NOMO-1 treated with dmso at 0.1 percent for 144 hours (cell line): ENCODE measurements at regions not wholly inside any gene's neighbourhood (a gene's known extent, or its start where the extent isn't known, plus 50 kb on each side); places are given as distances from the start of the nearest gene placed in this dataset.
A peak's percentile ranks its signal among the peaks of the same experiment; 100 is the strongest.

ENCODE experiments used
- DNase-seq: peaks from one replicate; lab custom pipeline; 2025; ENCODE audit not compliant: unreplicated experiment; lab: John Stamatoyannopoulos, UW

GRCh38 chr1:188241629-188242028, 1412.9 kb downstream of the PLA2G4A start:
- no peak for DNase-seq

GRCh38 chr1:188243456-188243855, 1414.7 kb downstream of the PLA2G4A start:
- no peak for DNase-seq

DNA sequence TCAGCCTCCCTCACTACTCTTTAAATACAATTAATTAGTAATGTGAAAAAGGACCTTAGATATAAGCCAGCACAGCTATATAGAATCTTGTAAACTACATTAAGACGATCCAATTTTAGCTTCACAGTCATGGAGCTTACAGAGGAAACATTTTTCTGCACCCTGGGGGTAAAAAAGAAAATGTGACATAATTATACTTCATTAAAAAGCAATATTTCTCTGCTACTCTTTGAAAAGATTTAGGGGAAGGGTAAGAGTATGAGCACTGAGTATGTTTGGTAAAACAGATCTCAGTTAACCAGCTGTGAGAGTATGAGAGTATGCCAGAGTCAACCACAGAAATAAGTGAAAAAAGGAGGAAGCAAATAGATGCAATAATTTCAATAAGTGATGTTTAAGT, 1415.9 kb downstream of the PLA2G4A start:
- DNase-seq = no peak

DNA sequence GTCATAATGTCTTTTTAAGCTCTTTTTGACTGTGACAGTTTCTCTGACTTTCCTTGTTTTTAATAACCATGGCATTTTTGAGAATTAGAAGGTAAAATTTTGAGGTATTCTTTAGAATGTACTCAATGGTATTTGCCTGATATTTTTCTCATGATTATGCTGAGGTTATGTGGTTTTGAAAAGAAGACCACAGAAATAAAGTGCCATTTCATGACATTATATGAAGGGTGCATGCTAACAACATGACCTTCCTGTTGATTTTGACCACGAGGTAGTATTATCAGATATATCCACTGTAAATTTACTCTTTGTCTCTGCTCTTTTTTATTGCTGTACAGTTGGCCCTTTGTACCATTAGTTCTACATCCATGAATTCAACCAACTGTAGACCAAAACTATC, 1418.5 kb downstream of the PLA2G4A start:
- no peak for DNase-seq

DNA sequence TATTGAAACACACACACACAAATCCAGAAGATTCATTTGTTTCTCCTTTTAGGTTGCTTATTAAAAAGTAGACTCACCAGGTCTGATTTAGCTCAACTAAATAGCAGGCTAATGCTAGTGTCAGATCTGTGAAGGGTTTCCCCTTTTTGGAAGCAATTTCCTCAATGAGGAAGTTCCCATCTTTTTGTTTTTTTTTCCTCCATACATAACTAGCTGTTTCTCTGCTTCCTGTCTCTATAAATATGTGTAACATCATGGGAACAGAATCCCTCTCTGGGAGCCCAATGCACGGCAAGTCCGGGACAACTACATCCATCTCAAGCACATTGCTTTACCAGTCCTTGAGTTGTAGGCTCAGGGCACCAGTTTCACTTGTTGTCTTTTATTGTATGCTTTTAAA, 1421.1 kb downstream of the PLA2G4A start:
- DNase-seq = peak; percentile 28

DNA sequence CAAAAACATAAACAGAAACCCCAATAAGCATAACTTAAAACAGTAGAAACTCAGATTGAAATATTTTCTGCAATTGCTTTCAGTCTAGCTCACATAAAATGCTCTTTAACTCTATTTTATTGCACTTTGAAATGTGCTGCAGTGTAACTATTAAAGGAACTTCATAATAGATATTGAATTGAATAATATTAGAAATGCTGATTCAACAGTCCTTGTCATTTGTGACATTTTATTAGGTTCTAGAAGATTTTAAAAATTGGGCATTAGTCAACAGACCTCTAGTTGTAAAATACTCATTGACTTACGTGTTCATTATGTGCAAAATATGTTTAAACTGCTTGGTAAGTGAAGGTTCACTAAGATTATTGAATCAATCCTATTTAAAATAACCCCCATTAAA, 1422.3 kb downstream of the PLA2G4A start:
- DNase-seq = no peak

- no peak for DNase-seq
Observed at GRCh38 chr1:188261849-188262248, 1433.1 kb downstream of the PLA2G4A start.

DNA sequence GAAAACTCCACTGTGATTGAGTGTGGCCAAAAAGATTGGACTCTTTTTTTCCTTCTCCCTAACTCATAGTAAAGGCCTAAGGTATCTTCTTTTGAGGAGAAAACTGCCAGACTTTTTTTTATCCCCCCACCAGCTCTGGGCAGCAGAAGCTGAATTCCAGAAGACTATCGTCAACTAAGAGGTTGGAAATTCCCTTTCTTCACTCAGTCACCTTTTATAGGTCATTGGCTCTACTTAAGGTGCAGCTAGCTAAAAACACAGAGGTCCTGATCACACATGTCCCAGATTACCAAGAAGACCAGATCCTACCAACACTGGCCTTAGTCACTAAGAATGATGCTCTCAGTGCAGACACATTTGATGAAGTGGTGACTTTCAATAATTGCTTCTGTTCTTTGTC, 1441.2 kb downstream of the PLA2G4A start:
- DNase-seq = no peak

- DNase-seq = no peak
Observed at GRCh38 chr1:188270497-188270896, 1441.7 kb downstream of the PLA2G4A start.

- DNase-seq = no peak
Observed at GRCh38 chr1:188277771-188278170, 1449.0 kb downstream of the PLA2G4A start.

DNA sequence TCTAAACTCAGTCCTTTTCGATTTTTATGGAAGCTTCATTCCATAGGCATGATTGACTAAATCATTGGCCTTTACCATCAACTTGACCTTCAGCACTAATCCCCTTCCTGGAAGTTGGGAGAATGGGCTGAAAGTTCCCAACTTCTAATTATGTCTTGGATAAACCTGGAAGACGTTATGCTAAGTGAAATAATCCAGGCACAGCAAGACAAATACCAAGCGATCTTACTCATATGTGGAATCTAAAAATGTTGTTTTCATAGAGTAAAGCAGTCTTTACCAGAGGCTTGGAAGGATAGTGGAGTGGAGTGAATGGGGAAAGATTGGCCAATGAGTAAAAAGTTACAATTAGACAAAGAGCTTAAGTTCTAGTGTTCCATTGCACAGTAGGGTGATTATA, 1453.2 kb downstream of the PLA2G4A start:
- DNase-seq = no peak

- DNase-seq = no peak
Observed at GRCh38 chr1:188295157-188295556, 1466.4 kb downstream of the PLA2G4A start.

DNA sequence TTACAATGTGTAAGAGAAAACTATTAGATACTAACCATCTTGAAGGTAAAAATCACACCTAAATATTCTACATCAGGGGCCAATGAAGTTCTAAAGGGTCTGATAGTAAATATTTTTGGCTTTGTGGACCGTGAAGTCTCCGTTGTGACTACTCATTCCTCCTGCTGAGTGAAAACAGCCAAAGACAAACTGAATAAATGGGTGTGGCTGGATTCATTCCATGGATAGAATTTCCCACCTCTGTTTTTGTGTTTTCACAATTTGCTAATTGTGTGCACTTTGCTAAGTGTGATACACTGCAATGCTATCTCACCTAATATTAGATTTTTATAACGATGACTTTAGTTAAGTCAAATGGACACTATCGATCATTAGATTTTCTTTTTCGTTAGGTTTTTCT, 1474.0 kb downstream of the PLA2G4A start:
- no peak for DNase-seq

DNA sequence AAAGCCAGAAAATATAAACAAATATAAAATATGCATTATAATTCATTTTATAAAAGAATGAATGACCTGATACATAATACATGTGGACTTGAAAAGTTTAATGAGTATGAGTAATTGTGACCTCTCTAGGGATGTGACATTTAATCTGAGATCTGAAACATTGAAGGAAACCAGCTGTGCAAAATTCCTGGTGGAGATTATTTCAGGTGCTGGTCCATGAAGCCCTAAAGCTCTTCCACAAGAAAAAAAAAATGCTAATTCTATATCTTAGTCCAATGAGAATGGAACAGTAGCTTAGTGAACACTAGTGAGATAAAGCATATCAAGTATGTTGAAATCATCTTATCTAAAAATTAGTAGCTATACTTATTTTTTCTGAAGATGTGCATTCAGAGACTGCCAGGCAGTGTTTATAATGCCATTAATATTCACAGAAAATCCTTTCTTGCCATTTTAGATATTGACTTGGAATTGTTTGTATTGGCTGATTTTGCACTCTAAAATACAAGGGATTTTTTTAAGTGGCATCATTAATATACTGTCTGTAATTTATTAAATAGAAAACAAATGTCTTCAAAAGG, 1485.9 kb downstream of the PLA2G4A start:
- DNase-seq = no peak

- no peak for DNase-seq
Observed at GRCh38 chr1:188317894-188318293, 1489.1 kb downstream of the PLA2G4A start.

- DNase-seq = no peak
Observed at GRCh38 chr1:188325211-188325610, 1496.5 kb downstream of the PLA2G4A start.

GRCh38 chr1:188343914-188344313, 1515.2 kb downstream of the PLA2G4A start:
- DNase-seq = no peak

- DNase-seq = no peak
Observed at GRCh38 chr1:188350104-188350503, 1521.4 kb downstream of the PLA2G4A start.

DNA sequence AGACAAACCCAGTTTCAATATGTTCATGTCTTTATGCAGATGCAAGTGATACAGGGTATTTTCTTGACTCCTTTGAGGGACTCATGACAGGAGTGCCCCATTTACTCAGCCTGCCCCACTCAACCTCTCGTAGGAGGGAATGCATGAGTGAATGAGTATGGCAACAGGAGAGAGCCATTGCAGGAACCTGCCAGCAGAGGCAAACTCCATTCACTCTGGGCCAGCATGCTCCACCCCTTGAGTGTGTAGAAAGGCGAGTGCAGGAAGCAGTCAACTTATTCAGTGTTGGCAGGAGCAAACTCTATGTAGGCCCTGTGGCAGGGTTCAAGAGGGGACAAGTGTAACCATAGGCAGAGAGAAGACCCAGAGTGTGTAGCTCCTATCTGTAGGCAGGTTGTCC, 1526.3 kb downstream of the PLA2G4A start:
- no peak for DNase-seq

GRCh38 chr1:188355847-188356246, 1527.1 kb downstream of the PLA2G4A start:
- DNase-seq = no peak

DNA sequence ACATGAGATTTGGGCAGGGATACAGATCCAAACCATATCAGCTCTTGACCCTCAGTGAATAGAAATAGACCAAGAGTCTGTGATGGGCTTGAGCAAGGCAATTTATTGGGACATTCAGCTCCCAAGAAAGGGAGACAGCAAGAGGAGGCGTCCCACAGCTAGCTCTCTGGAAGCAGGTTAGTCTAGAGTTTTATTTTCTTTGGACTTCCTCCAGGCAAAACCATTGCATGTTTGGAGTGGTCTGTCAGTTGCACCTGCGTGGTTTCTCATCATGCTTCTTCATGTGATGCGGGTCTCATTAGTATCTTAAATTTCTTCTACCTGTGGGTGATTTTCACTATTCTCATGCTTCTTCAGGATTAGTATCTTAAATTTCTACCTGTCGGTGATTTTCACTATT, 1530.6 kb downstream of the PLA2G4A start:
- no peak for DNase-seq

DNA sequence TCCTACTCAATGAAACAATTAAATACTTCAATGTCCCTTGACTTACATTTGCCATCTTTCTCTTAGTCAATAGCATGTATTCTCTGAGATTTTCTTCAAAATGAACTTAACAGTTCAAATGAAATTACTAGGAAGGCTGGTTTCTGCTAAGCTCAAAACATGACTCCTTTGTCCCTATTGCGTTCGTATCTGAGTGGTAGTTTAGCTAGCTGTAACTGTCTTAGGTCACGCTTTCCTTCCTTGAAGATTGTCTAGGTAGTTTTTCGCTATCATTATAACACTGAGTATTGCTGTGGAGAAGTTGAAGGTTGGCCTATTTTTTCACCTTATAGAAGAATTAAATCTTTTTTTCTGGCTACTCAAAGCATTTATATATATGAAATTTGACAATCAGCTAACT, 1535.2 kb downstream of the PLA2G4A start:
- no peak for DNase-seq

- DNase-seq = no peak
Observed at GRCh38 chr1:188364927-188365449, 1536.2 kb downstream of the PLA2G4A start.
